SK-N-SH (cell line): ENCODE measurements at regions not wholly inside any gene's neighbourhood (a gene's known extent, or its start where the extent isn't known, plus 50 kb on each side); places are given as distances from the start of the nearest gene placed in this dataset.

Experiments
- CTCF ChIP-seq: fragments of 200-600 bp; sonication (generic); IDR thresholded peaks from 2 replicates; pipeline ENCODE4 v1.6.1; 2017; ENCODE audit warnings: antibody characterized with exemption, mild to moderate bottlenecking, moderate library complexity
- ELF1 ChIP-seq: IDR thresholded peaks from 2 replicates; pipeline ENCODE4 v1.4.0; 2012
- FOXJ3 ChIP-seq: sonication (generic); formaldehyde crosslinking; IDR thresholded peaks from 2 replicates; pipeline ENCODE4 v1.5.1; 2020; ENCODE audit warnings: mild to moderate bottlenecking, missing genetic modification reagents
- FOXM1 ChIP-seq: IDR thresholded peaks from 2 replicates; pipeline ENCODE4 v1.4.0; 2012; ENCODE audit warnings: low read depth, mild to moderate bottlenecking
- MAX ChIP-seq: IDR thresholded peaks from 2 replicates; pipeline ENCODE4 v1.4.0; 2012; ENCODE audit warnings: low read depth
- NRF1 ChIP-seq: IDR thresholded peaks from 2 replicates; pipeline ENCODE4 v1.6.1; 2012; ENCODE audit warnings: low read depth, mild to moderate bottlenecking, low read length
- POLR2AphosphoS5 ChIP-seq: IDR thresholded peaks from 2 replicates; pipeline ENCODE4 v1.6.1; 2012; ENCODE audit warnings: low read depth, low read length
- REST ChIP-seq: IDR thresholded peaks from 2 replicates; pipeline ENCODE4 v1.6.1; 2012; ENCODE audit warnings: mild to moderate bottlenecking, low read depth, low read length, moderate library complexity
- RFX5 ChIP-seq: IDR thresholded peaks from 2 replicates; pipeline ENCODE4 v1.6.1; 2012; ENCODE audit warnings: mild to moderate bottlenecking, improper control_type of control experiment, low read length
- RXRA ChIP-seq: IDR thresholded peaks from 2 replicates; pipeline ENCODE4 v1.4.0; 2012; ENCODE audit warnings: low read depth, mild to moderate bottlenecking, borderline replicate concordance
- SIN3A ChIP-seq: IDR thresholded peaks from 2 replicates; pipeline ENCODE4 v1.6.1; 2012; ENCODE audit warnings: low read depth, mild to moderate bottlenecking, low read length, moderate library complexity, borderline replicate concordance
- SMC3 ChIP-seq: IDR thresholded peaks from 2 replicates; pipeline ENCODE4 v1.6.1; 2012; ENCODE audit warnings: low read depth, low read length, improper control_type of control experiment

- TF ChIP-seq CTCF (no peak), NRF1 (no peak), REST (no peak), FOXM1 (no peak), MAX (no peak), FOXJ3 (CRISPR knock-in tag) (no peak), RXRA (no peak), SMC3 (no peak), RFX5 (no peak), ELF1 (no peak), POLR2AphosphoS5 (no peak), SIN3A (no peak)
Observed at GRCh38 chr9:82231411-82231810, 242.8 kb downstream of the SPATA31D1 start.
